ENCODE measurements at regions not wholly inside any gene's neighbourhood (a gene's known extent, or its start where the extent isn't known, plus 50 kb on each side); places are given as distances from the start of the nearest gene placed in this dataset.

- Histone ChIP-seq H3K27me3 (ENCODE audit: control insufficient read depth in 2 of 2, insufficient read depth in 2 of 2, low read length in 2 of 2) (no peaks in the 10 kb centered on the region), H3K79me2 (ENCODE audit: control insufficient read depth, insufficient read depth, low read length) (no peaks in the 10 kb centered on the region), H3K9me1 (replicated peaks; ENCODE audit: control insufficient read depth, extremely low read depth, insufficient read depth, low read length) (no peaks in the 10 kb centered on the region), H4K20me1 (replicated peaks; ENCODE audit: control insufficient read depth, extremely low read depth, insufficient read depth, low read length) (no peaks in the 10 kb centered on the region), H3K9ac (replicated peaks; ENCODE audit: extremely low read depth, insufficient read depth, low read length) (no peak overlapping the region), H3K4me3 (replicated peaks in 1 of 3; ENCODE audit: insufficient read depth in 1 of 3, low read depth in 1 of 3, low read length in 3 of 3) (no peak overlapping the region), H3K9me3 (replicated peaks; ENCODE audit: control insufficient read depth, insufficient read depth, low read length) (no peaks in the 10 kb centered on the region), H3K36me3 (ENCODE audit: control insufficient read depth in 2 of 2, extremely low read depth in 1 of 2, insufficient read depth in 2 of 2, low read length in 2 of 2) (no peaks in the 10 kb centered on the region), H3K4me1 (ENCODE audit: control insufficient read depth, extremely low read depth, insufficient read depth, low read length) (no peaks in the 10 kb centered on the region), H2AFZ (ENCODE audit: low read depth, low read length) (no peak overlapping the region), H3K27ac (ENCODE audit: insufficient read depth, low read depth, low read length) (no peak overlapping the region), H3K4me2 (ENCODE audit: insufficient read depth, low read length) (no peak overlapping the region)
- intact Hi-C loops (cut with micrococcal nuclease) (no loop called here), dilution Hi-C loops (cut with MboI; ENCODE audit: extremely low pct_ligation_motif_present, low sequenced_read_pairs) (no loop called here)
- BruUV-seq (replicated peaks), result no TSS peak
- DNase-seq (ENCODE audit: low read depth, low spot score), result no peak
- CTCF ChIA-PET, result no interaction called here
- no peak for TF ChIP-seq FOS (IDR thresholded peaks at IDR 0.05; ENCODE audit: borderline replicate concordance, insufficient read depth, low read length)
- TF ChIP-seq CTCF (IDR thresholded peaks at IDR 0.05; ENCODE audit: extremely low read depth in 1 of 2, insufficient read depth in 1 of 2, low read depth in 1 of 2, low read length in 2 of 2), result no peak
- no peak for TF ChIP-seq EZH2 (IDR thresholded peaks at IDR 0.05; ENCODE audit: borderline replicate concordance, low read depth, low read length, severe bottlenecking)
- TF ChIP-seq POLR2A (IDR thresholded peaks at IDR 0.05; ENCODE audit: low read depth, low read length), result no peak
- TF ChIP-seq MYC (IDR thresholded peaks at IDR 0.05; ENCODE audit: low read depth, low read length), result no peak
- no peak for TF ChIP-seq GATA2 (IDR thresholded peaks at IDR 0.05; ENCODE audit: insufficient read depth, insufficient read length, low read depth, low read length)
- TF ChIP-seq JUN (IDR thresholded peaks at IDR 0.05; ENCODE audit: borderline replicate concordance, insufficient read depth, insufficient read length, low read depth), result no peak
- TF ChIP-seq MAX (IDR thresholded peaks at IDR 0.05; ENCODE audit: insufficient read depth, insufficient read length), result no peak
- TF ChIP-seq POLR2AphosphoS5 (IDR thresholded peaks at IDR 0.05; ENCODE audit: insufficient read depth, low read depth, low read length), result no peak
- FAIRE-seq, result no peak
- POLR2A ChIA-PET, result no interaction called here
Measured at GRCh38 chr13:63086286-63086685, 1670.6 kb upstream of the PCDH20 start.

Measured in endothelial cell of umbilical vein (primary cell).